Neural cell (in vitro differentiated cells): ENCODE measurements at regions not wholly inside any gene's neighbourhood (a gene's known extent, or its start where the extent isn't known, plus 50 kb on each side); places are given as distances from the start of the nearest gene placed in this dataset.

Source experiments
- H2AFZ ChIP-seq: fragments of 200-600, 300-800 bp; sonication (generic), shearing (Covaris generic); 2 replicates; pipeline ENCODE4 v1.6.0; 2014; ENCODE audit warnings: low read depth, mild to moderate bottlenecking, antibody characterized with exemption, low read length, moderate library complexity
- H3F3A ChIP-seq: fragments of 200-600 bp; shearing (Covaris generic); 2 replicates; pipeline ENCODE4 v1.6.1; 2016; ENCODE audit warnings: mild to moderate bottlenecking, moderate library complexity, mixed read lengths, antibody characterized with exemption, low read length; ENCODE audit not compliant: insufficient read depth, poor library complexity, severe bottlenecking
- H3K27ac ChIP-seq: fragments of 200-600, 300-800 bp; sonication (generic), shearing (Covaris generic); 2 replicates; pipeline ENCODE4 v1.5.1; 2014; ENCODE audit warnings: mild to moderate bottlenecking, low read length, moderate library complexity
- H3K27me3 ChIP-seq: fragments of 300-800, 200-600 bp; sonication (generic), shearing (Covaris generic); 2 replicates; pipeline ENCODE4 v1.6.0; 2014; ENCODE audit warnings: mild to moderate bottlenecking, low read depth, low read length, moderate library complexity; ENCODE audit not compliant: insufficient read depth
- H3K36me3 ChIP-seq: fragments of 300-800, 200-600 bp; sonication (generic), shearing (Covaris generic); 2 replicates; pipeline ENCODE4 v1.5.1; 2014; ENCODE audit warnings: mild to moderate bottlenecking, antibody characterized with exemption, low read length, moderate library complexity; ENCODE audit not compliant: insufficient read depth
- H3K4me2 ChIP-seq: fragments of 300-800, 200-600 bp; sonication (generic), shearing (Covaris generic); 2 replicates; pipeline ENCODE4 v1.6.0; 2014; ENCODE audit warnings: mild to moderate bottlenecking, low read length
- H3K4me3 ChIP-seq: fragments of 300-800, 200-600 bp; sonication (generic), shearing (Covaris generic); 2 replicates; pipeline ENCODE4 v1.5.1; 2014; ENCODE audit warnings: mild to moderate bottlenecking, low read length, moderate library complexity
- H3K79me2 ChIP-seq: fragments of 200-600 bp; shearing (Covaris generic); replicated peaks from 2 replicates; pipeline ENCODE4 v1.6.0; 2014; ENCODE audit warnings: mild to moderate bottlenecking, low read length, moderate library complexity; ENCODE audit not compliant: insufficient read depth
- H3K9ac ChIP-seq: fragments of 300-800, 200-600 bp; sonication (generic), shearing (Covaris generic); 2 replicates; pipeline ENCODE4 v1.6.1; 2016; ENCODE audit warnings: mild to moderate bottlenecking, low read length, mixed read lengths
- H3K9me2 ChIP-seq: fragments of 200-600 bp; shearing (Covaris generic); 2 replicates; pipeline ENCODE4 v1.6.1; 2016; ENCODE audit warnings: mild to moderate bottlenecking, low read length, mixed read lengths; ENCODE audit not compliant: insufficient read depth
- H3K9me3 ChIP-seq: fragments of 200-600, 300-800 bp; sonication (generic), shearing (Covaris generic); 2 replicates; pipeline ENCODE4 v1.6.1; 2016; ENCODE audit warnings: mild to moderate bottlenecking, mixed run types, low read length, moderate library complexity, mixed read lengths
- H4K20me1 ChIP-seq: fragments of 200-600 bp; shearing (Covaris generic); 2 replicates; pipeline ENCODE4 v1.6.1; 2016; ENCODE audit warnings: mild to moderate bottlenecking, mixed run types; ENCODE audit not compliant: insufficient read depth
- CTCF ChIP-seq: fragments of 450-650 bp; IDR thresholded peaks from 2 replicates; pipeline ENCODE4 v1.5.1; 2014; ENCODE audit warnings: antibody characterized with exemption, mild to moderate bottlenecking, moderate library complexity; ENCODE audit not compliant: poor library complexity, severe bottlenecking
- EP300 ChIP-seq: fragments of 450-650 bp; conservative IDR thresholded peaks from 2 replicates; pipeline ENCODE4 v1.6.1; 2014; ENCODE audit warnings: antibody characterized with exemption, mild to moderate bottlenecking, moderate library complexity; ENCODE audit not compliant: poor library complexity, severe bottlenecking
- EZH2 ChIP-seq: fragments of 200-600, 300-800 bp; shearing (Covaris generic), sonication (generic); IDR thresholded peaks from 2 replicates; pipeline ENCODE4 v1.6.1; 2014; ENCODE audit warnings: antibody characterized with exemption, low read length, borderline replicate concordance, mild to moderate bottlenecking; ENCODE audit not compliant: insufficient read depth, poor library complexity, severe bottlenecking
- MXI1 ChIP-seq: fragments of 450-650 bp; conservative IDR thresholded peaks from 2 replicates; pipeline ENCODE4 v1.6.1; 2014; ENCODE audit warnings: antibody characterized with exemption, mild to moderate bottlenecking; ENCODE audit not compliant: poor library complexity, severe bottlenecking
- POLR2AphosphoS5 ChIP-seq: IDR thresholded peaks from 2 replicates; pipeline ENCODE4 v1.6.1; 2012
- RAD21 ChIP-seq: fragments of 450-650 bp; conservative IDR thresholded peaks from 2 replicates; pipeline ENCODE4 v1.6.1; 2014; ENCODE audit warnings: antibody characterized with exemption, mild to moderate bottlenecking, moderate library complexity
- REST ChIP-seq: IDR thresholded peaks from 2 replicates; pipeline ENCODE4 v1.6.1; 2012; ENCODE audit warnings: borderline replicate concordance
- SMC3 ChIP-seq: fragments of 450-650 bp; conservative IDR thresholded peaks from 2 replicates; pipeline ENCODE4 v1.6.1; 2014; ENCODE audit warnings: antibody characterized with exemption, mild to moderate bottlenecking, moderate library complexity; ENCODE audit not compliant: poor library complexity
- TAF1 ChIP-seq: IDR thresholded peaks from 2 replicates; pipeline ENCODE4 v1.6.1; 2012; ENCODE audit warnings: low read depth

- Histone ChIP-seq H3K4me2 (no peak overlapping the region), H3K27ac (no peak overlapping the region), H3F3A (no peaks in the 10 kb centered on the region), H3K9ac (no peak overlapping the region), H3K4me3 (no peak overlapping the region), H3K36me3 (no peaks in the 10 kb centered on the region), H3K27me3 (no peaks in the 10 kb centered on the region), H3K9me2 (no peaks in the 10 kb centered on the region), H4K20me1 (no peaks in the 10 kb centered on the region), H2AFZ (no peak overlapping the region), H3K9me3 (no peaks in the 10 kb centered on the region), H3K79me2 (no peaks in the 10 kb centered on the region)
- TF ChIP-seq EP300 (no peak), RAD21 (no peak), TAF1 (no peak), POLR2AphosphoS5 (no peak), SMC3 (no peak), REST (no peak), EZH2 (no peak), CTCF (no peak), MXI1 (no peak)
These were observed 977.2 kb upstream of the NUDT12 start for GRCh38 chr5:104539618-104540350.

- no peaks in the 10 kb centered on the region for H3K9me2 ChIP-seq
These were observed 976.1 kb upstream of the NUDT12 start for GRCh38 chr5:104538734-104539133.

More at GRCh38 chr5:104538734-104539133, 976.1 kb upstream of the NUDT12 start:
- no peaks in the 10 kb centered on the region for H3F3A ChIP-seq
- H4K20me1 ChIP-seq = no peaks in the 10 kb centered on the region
- no peak overlapping the region for H2AFZ ChIP-seq
- H3K27ac ChIP-seq = no peak overlapping the region
- H3K27me3 ChIP-seq = no peaks in the 10 kb centered on the region
- no peaks in the 10 kb centered on the region for H3K79me2 ChIP-seq
- no peak overlapping the region for H3K9ac ChIP-seq
- H3K4me2 ChIP-seq = no peak overlapping the region
- no peaks in the 10 kb centered on the region for H3K9me3 ChIP-seq
- no peaks in the 10 kb centered on the region for H3K36me3 ChIP-seq
- TF ChIP-seq EP300 (no peak), SMC3 (no peak)
- H3K4me3 ChIP-seq = no peak overlapping the region
